Heart right ventricle (tissue), 16 donors: ENCODE measurements at regions not wholly inside any gene's neighbourhood (a gene's known extent, or its start where the extent isn't known, plus 50 kb on each side); places are given as distances from the start of the nearest gene placed in this dataset.

Experiments
- ATAC-seq, 8 donors: fragments of 200-7000 bp; cut with Tn5 transposase; one replicate each; pipeline ENCODE4 v1.9.1; 2020; ENCODE audit warnings: mild to moderate bottlenecking in 8 of 8, moderate library complexity in 8 of 8, moderate number of reproducible peaks in 1 of 8
- DNase-seq, 2 donors: peaks; one replicate each; pipeline ENCODE4 v3.0.0-alpha.2; 2020
- H3K27ac ChIP-seq, 10 donors: fragments of 200-600 bp; sonication (generic) in 2 of 10; one replicate each; pipeline versions ENCODE4 v1.5.0 to v1.8.0; 2020 to 2022; ENCODE audit warnings: mild to moderate bottlenecking in 3 of 10
- H3K27me3 ChIP-seq, 7 donors: fragments of 200-600 bp; one replicate each; pipeline ENCODE4 v1.8.0; 2021 to 2022; ENCODE audit warnings: mild to moderate bottlenecking in 2 of 7
- H3K36me3 ChIP-seq, 9 donors: fragments of 200-600 bp; sonication (generic) in 1 of 9; one replicate each; pipeline versions ENCODE4 v1.5.0 to v1.8.0; 2020 to 2022; ENCODE audit warnings: mild to moderate bottlenecking in 2 of 9
- H3K4me1 ChIP-seq, 9 donors: fragments of 200-600 bp; sonication (generic) in 1 of 9; one replicate each; pipeline versions ENCODE4 v1.5.0 to v1.8.0; 2020 to 2022; ENCODE audit warnings: mild to moderate bottlenecking in 4 of 9
- H3K4me3 ChIP-seq, 10 donors: fragments of 200-600 bp; sonication (generic) in 2 of 10; one replicate each; pipeline versions ENCODE4 v1.5.0 to v1.8.0; 2020 to 2022; ENCODE audit warnings: mild to moderate bottlenecking in 7 of 10, moderate library complexity in 2 of 10
- H3K9me3 ChIP-seq, 11 donors: fragments of 200-600 bp in 10 of 11; sonication (generic) in 2 of 11; one replicate each; pipeline versions ENCODE4 v1.5.0 to v1.8.0; 2013 to 2022; ENCODE audit warnings: mild to moderate bottlenecking in 2 of 11, control low read depth in 1 of 11, moderate library complexity in 1 of 11
- WGBS, 2 donors: extraction: QIAGEN DNeasy Blood & Tissue Kit; methylation state at CpG; one replicate each; pipeline ENCODE4 v1.1.7; 2013; ENCODE audit warnings: inconsistent platforms in 1 of 2; 5-methylcytosine and 5-hydroxymethylcytosine counted together
- intact Hi-C, 10 donors: fragments of 100-400 bp; cut with DNase I; formaldehyde crosslinking; loops; one replicate each; pipeline versions ENCODE4 v1.11.1 to v1.14.2; 2022
- TF ChIP-seq, protein P1 (sequence below), 9 donors: fragments of 200-600 bp; sonication (generic) in 2 of 9; IDR thresholded peaks; one replicate each; pipeline versions ENCODE4 v1.5.0 to v1.8.0; 2021 to 2022; ENCODE audit warnings: antibody characterized with exemption in 9 of 9, mild to moderate bottlenecking in 5 of 9, moderate library complexity in 1 of 9
- donor health status: Arrhythmogenic right ventricular cardiomyopathy.
- donor health status: ischemic (EF 13 %, LVEDD 7.1; RV severe dilation, severe dysfunction).
- donor health status: healthy with polysubstance abuse.
- donor health status: DM: no; HTN: yes; CAD: no.
- donor health status: DM: no; HTN: no; CAD: no.
- donor health status: ischemic (EF 25% LVEDD 6.9; RV normal size, moderate dysfunction).
- donor health status: ischemic (EF 25% LVEDD 5.7; RV mildly dilated, moderate dysfunction).
- donor health status: healthy.
- donor health status: DM: yes; HTN: yes; CAD: no.
- donor health status: Ischemic cardiomyopathy.
- donor health status: ischemic (EF 35%, LVEDD 5.7; RV mildly dilated, moderate dysfunction).
- donor health status: nonischemic (EF 11% LVEDD 7.7; RV severe dilation, severe dysfunction).
- donor health status: DM: yes; HTN: yes; CAD: no.
- donor health status: PGD.
- donor health status: ischemic (EF 29% LVEDD 5.4; RV normal size, mild dysfunction).
- donor health status: nonischemic (EF 23%, LVEDD 6.1; RV moderate dilation, normal function).

- ATAC-seq = no peak
- 46 to 52% methylated on average over 3 of the region's 3 CpGs for WGBS, 2 donors
- Histone ChIP-seq H3K9me3 (peaks cover 0 to 12% (median 4%) of the 10 kb centered on the region in 11 donors), H3K36me3 (no peaks in the 10 kb centered on the region), H3K4me3 (no peak overlapping the region), H3K27me3 (peaks cover 0 to 9% (median 0%) of the 10 kb centered on the region in 7 donors), H3K4me1 (no peaks in the 10 kb centered on the region), H3K27ac (no peak overlapping the region)
- TF ChIP-seq, protein P1, sequence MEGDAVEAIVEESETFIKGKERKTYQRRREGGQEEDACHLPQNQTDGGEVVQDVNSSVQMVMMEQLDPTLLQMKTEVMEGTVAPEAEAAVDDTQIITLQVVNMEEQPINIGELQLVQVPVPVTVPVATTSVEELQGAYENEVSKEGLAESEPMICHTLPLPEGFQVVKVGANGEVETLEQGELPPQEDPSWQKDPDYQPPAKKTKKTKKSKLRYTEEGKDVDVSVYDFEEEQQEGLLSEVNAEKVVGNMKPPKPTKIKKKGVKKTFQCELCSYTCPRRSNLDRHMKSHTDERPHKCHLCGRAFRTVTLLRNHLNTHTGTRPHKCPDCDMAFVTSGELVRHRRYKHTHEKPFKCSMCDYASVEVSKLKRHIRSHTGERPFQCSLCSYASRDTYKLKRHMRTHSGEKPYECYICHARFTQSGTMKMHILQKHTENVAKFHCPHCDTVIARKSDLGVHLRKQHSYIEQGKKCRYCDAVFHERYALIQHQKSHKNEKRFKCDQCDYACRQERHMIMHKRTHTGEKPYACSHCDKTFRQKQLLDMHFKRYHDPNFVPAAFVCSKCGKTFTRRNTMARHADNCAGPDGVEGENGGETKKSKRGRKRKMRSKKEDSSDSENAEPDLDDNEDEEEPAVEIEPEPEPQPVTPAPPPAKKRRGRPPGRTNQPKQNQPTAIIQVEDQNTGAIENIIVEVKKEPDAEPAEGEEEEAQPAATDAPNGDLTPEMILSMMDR (IDR thresholded peaks at IDR 0.05) = no peak
- DNase-seq = no peak
- intact Hi-C loops = no loop called here
Observed at GRCh38 chr20:48153523-48153922, 368.2 kb upstream of the SULF2 start.

DNA sequence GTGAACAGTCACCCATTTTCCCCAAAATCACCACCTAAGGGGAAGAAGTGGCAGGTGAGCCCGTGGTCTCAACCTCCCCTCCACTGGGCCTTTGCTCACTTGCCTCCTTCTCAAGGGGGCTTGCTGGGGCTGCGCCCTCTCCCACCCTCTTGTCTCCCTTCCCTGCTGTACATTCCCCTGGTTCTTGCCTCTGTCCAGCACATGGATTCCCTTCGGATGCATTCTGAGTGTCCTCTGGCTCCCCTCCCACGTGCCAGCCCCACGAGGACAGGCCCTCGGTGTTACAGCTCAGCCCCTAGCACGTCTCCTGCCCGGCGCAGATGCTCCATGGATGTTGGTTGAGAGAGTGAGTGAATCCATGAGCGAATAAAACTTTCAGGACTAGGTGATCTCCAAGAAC is 367.8 kb upstream of the SULF2 start:
- Histone ChIP-seq H3K4me1 (no peaks in the 10 kb centered on the region), H3K36me3 (no peaks in the 10 kb centered on the region), H3K27ac (no peak overlapping the region), H3K4me3 (no peak overlapping the region), H3K9me3 (peaks cover 0 to 12% (median 4%) of the 10 kb centered on the region in 11 donors), H3K27me3 (peaks cover 0 to 9% (median 0%) of the 10 kb centered on the region in 7 donors)
- DNase-seq (no peak), ATAC-seq (no peak)
- WGBS, 2 donors = 84 to 86% methylated on average over 10 of the region's 10 CpGs
- intact Hi-C loops = no loop called here
- TF ChIP-seq, protein P1 (IDR thresholded peaks at IDR 0.05) = no peak

DNA sequence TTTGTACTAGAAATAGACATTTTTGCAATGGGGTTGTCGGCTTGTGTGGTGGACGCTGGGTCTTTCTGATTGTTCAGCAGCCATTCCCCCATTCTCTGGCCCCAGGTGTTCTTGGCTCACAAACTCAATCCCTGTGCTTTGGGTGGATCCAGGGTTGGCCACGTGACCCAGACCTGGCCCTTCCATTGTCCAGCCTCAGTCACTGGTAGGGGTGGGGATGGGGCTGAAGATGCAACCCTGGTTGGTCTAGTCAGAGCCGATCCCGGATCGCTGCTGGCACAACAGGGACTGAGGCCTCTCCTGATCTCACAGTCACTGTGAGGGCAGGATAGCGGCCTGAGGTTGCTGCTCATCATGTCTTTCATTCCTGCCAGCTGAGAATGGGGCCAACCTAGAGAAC is 365.3 kb upstream of the SULF2 start:
- no peak for ATAC-seq
- TF ChIP-seq, protein P1 (IDR thresholded peaks at IDR 0.05) = no peak
- 87 to 92% methylated on average over 7 of the region's 7 CpGs for WGBS, 2 donors

DNA sequence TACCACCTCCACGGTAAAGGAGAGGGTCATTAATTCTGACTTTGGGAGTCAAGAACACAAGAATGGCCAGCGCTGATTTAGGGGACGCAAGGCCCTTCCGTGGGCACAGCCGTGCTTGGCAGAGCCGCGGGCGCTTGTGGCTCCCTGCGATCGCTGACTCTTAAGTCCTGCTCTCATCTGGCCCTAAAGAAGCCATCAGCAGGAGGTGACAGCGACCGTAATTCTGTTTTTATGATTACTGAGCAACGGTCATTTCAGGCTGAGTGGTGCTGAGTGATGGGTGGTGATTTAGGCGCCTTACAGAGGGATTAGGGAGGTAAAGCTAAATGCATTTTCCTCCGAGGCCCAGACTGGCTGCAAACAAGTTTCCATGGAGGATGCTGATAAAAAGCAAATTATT is 364.6 kb upstream of the SULF2 start:
- WGBS, 2 donors = 71 to 76% methylated on average over 15 of the region's 15 CpGs
- Histone ChIP-seq H3K4me1 (no peaks in the 10 kb centered on the region), H3K4me3 (no peak overlapping the region), H3K27ac (no peak overlapping the region), H3K27me3 (peaks cover 0 to 15% (median 0%) of the 10 kb centered on the region in 7 donors), H3K9me3 (no peaks in the 10 kb centered on the region), H3K36me3 (no peaks in the 10 kb centered on the region)
- DNase-seq = no peak
- ATAC-seq = no peak
- intact Hi-C loops = no loop called here
- TF ChIP-seq, protein P1 (IDR thresholded peaks at IDR 0.05) = no peak

More for the DNA sequence above, 365.3 kb upstream of the SULF2 start:
- DNase-seq = no peak
- Histone ChIP-seq H3K4me3 (no peak overlapping the region), H3K36me3 (no peaks in the 10 kb centered on the region), H3K9me3 (no peaks in the 10 kb centered on the region), H3K4me1 (no peaks in the 10 kb centered on the region), H3K27ac (no peak overlapping the region), H3K27me3 (peaks cover 0 to 19% (median 0%) of the 10 kb centered on the region in 7 donors)
- intact Hi-C loops = no loop called here
